ENCODE measurements at regions not wholly inside any gene's neighbourhood (a gene's known extent, or its start where the extent isn't known, plus 50 kb on each side); places are given as distances from the start of the nearest gene placed in this dataset.

DNA sequence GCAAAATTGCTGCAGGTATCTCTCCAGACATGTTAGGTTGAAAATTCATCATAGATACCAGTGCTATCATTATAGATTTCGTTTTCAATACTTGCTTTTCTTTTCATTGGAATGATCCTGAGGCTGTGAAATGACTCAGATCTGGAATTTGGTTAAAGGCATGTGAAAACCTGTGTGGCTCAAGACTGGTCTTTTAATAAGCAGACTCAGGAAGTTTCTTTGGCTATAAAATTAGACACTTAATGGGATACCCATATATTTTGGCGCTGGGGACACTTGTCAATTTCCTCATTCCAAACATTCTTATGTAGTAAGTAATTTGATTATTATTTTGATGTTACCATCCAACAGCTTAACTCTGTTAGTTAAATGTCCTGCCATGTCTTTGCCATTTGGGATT, 1041.1 kb upstream of the GBE1 start:
- TF ChIP-seq, protein P1, sequence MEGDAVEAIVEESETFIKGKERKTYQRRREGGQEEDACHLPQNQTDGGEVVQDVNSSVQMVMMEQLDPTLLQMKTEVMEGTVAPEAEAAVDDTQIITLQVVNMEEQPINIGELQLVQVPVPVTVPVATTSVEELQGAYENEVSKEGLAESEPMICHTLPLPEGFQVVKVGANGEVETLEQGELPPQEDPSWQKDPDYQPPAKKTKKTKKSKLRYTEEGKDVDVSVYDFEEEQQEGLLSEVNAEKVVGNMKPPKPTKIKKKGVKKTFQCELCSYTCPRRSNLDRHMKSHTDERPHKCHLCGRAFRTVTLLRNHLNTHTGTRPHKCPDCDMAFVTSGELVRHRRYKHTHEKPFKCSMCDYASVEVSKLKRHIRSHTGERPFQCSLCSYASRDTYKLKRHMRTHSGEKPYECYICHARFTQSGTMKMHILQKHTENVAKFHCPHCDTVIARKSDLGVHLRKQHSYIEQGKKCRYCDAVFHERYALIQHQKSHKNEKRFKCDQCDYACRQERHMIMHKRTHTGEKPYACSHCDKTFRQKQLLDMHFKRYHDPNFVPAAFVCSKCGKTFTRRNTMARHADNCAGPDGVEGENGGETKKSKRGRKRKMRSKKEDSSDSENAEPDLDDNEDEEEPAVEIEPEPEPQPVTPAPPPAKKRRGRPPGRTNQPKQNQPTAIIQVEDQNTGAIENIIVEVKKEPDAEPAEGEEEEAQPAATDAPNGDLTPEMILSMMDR (IDR thresholded peaks at IDR 0.05 in 4 of 5, conservative IDR thresholded peaks at IDR 0.05 in 1 of 5), result no peak
- no peak for TF ChIP-seq POLR2A (IDR thresholded peaks at IDR 0.05)
